GM23338 (cell line): ENCODE measurements at regions not wholly inside any gene's neighbourhood (a gene's known extent, or its start where the extent isn't known, plus 50 kb on each side); places are given as distances from the start of the nearest gene placed in this dataset.

ENCODE experiments used
- ATAC-seq: fragments of 200-7000 bp; cut with Tn5 transposase; 3 replicates; pipeline ENCODE4 v1.9.1; 2020
- DNase-seq: peaks from one replicate; pipeline ENCODE4 v3.0.0-alpha.2; 2015; ENCODE audit warnings: low spot score
- H2AFZ ChIP-seq: fragments of 200-600 bp; sonication (generic); 2 replicates; pipeline ENCODE4 v1.8.0; 2016; ENCODE audit warnings: antibody characterized with exemption, mild to moderate bottlenecking, moderate library complexity
- H3F3A ChIP-seq: fragments of 200-600 bp; sonication (generic); replicated peaks from 2 replicates; pipeline ENCODE4 v1.8.0; 2017; ENCODE audit warnings: antibody characterized with exemption, mixed run types, low read depth
- H3K27ac ChIP-seq: fragments of 200-600 bp; sonication (generic); 2 replicates; pipeline ENCODE4 v1.6.1; 2016; ENCODE audit warnings: low read depth
- H3K27me3 ChIP-seq: fragments of 200-600 bp; sonication (generic); 2 replicates; pipeline ENCODE4 v1.8.0; 2016; ENCODE audit warnings: mild to moderate bottlenecking, mixed run types, moderate library complexity; ENCODE audit not compliant: insufficient read depth
- H3K36me3 ChIP-seq: fragments of 200-600 bp; sonication (generic); 2 replicates; pipeline ENCODE4 v1.8.0; 2016; ENCODE audit warnings: mild to moderate bottlenecking; ENCODE audit not compliant: insufficient read depth
- H3K4me1 ChIP-seq: fragments of 200-600 bp; sonication (generic); 2 replicates; pipeline ENCODE4 v1.8.0; 2016; ENCODE audit warnings: mild to moderate bottlenecking, moderate library complexity; ENCODE audit not compliant: insufficient read depth
- H3K4me2 ChIP-seq: fragments of 200-600 bp; sonication (generic); 2 replicates; pipeline ENCODE4 v1.7.1; 2017; ENCODE audit warnings: mixed run types
- H3K4me3 ChIP-seq: fragments of 200-600 bp; sonication (generic); 2 replicates; pipeline ENCODE4 v1.6.1; 2016; ENCODE audit warnings: mixed run types
- H3K79me2 ChIP-seq: fragments of 200-600 bp; sonication (generic); replicated peaks from 2 replicates; pipeline ENCODE4 v1.8.0; 2017; ENCODE audit warnings: mild to moderate bottlenecking; ENCODE audit not compliant: insufficient read depth
- H3K9me2 ChIP-seq: fragments of 200-600 bp; sonication (generic); 2 replicates; pipeline ENCODE4 v1.8.0; 2017; ENCODE audit not compliant: insufficient read depth
- H4K20me1 ChIP-seq: fragments of 200-600 bp; sonication (generic); replicated peaks from 2 replicates; pipeline ENCODE4 v1.8.0; 2017; ENCODE audit warnings: mild to moderate bottlenecking; ENCODE audit not compliant: insufficient read depth
- H3K27ac Mint-ChIP-seq: 2 replicates; pipeline ENCODE4 v1.8.0; 2020; ENCODE audit warnings: inconsistent platforms, mild to moderate bottlenecking, moderate library complexity, mixed read lengths
- H3K27me3 Mint-ChIP-seq: 3 replicates; pipeline ENCODE4 v1.8.0; 2022; ENCODE audit warnings: low read depth, mild to moderate bottlenecking, moderate library complexity, mixed read lengths, inconsistent platforms; ENCODE audit not compliant: insufficient read depth, poor library complexity
- H3K36me3 Mint-ChIP-seq: 3 replicates; pipeline ENCODE4 v1.8.0; 2021; ENCODE audit warnings: low read depth, mild to moderate bottlenecking, inconsistent platforms, moderate library complexity, mixed read lengths
- H3K4me1 Mint-ChIP-seq: 3 replicates; pipeline ENCODE4 v1.8.0; 2020; ENCODE audit warnings: mild to moderate bottlenecking, inconsistent platforms, mixed read lengths
- H3K4me3 Mint-ChIP-seq: 3 replicates; pipeline ENCODE4 v1.8.0; 2021; ENCODE audit warnings: moderate library complexity, mild to moderate bottlenecking, inconsistent platforms, mixed read lengths
- H3K9me3 Mint-ChIP-seq: 3 replicates; pipeline ENCODE4 v1.8.0; 2020; ENCODE audit warnings: moderate library complexity, mild to moderate bottlenecking, inconsistent platforms, mixed read lengths
- CREB1 ChIP-seq: fragments of 250-450 bp; sonication (Bioruptor Pico); IDR thresholded peaks from 2 replicates; pipeline ENCODE4 v1.5.0; 2020; ENCODE audit warnings: low read depth, mild to moderate bottlenecking, moderate library complexity
- CTCF ChIP-seq, 2 experiments: fragments of 200-600 bp in 1 of 2; sonication (generic) in 1 of 2; conservative IDR thresholded peaks; 2 replicates each; pipeline versions ENCODE4 v1.5.1 to v1.6.1; 2016 to 2017; ENCODE audit warnings: antibody characterized with exemption in 2 of 2, low read depth in 2 of 2, mild to moderate bottlenecking in 2 of 2, moderate library complexity in 1 of 2
- ETS1 ChIP-seq: IDR thresholded peaks from 2 replicates; pipeline ENCODE4 v1.6.1; 2016; ENCODE audit warnings: antibody characterized with exemption
- EZH2 ChIP-seq: fragments of 200-600 bp; sonication (generic); IDR thresholded peaks from one replicate; pipeline ENCODE4 v1.8.0; 2017; ENCODE audit warnings: antibody characterized with exemption, mild to moderate bottlenecking, low read depth; ENCODE audit not compliant: unreplicated experiment
- EZH2phosphoT487 ChIP-seq: fragments of 200-600 bp; sonication (generic); IDR thresholded peaks from one replicate; pipeline ENCODE4 v1.8.1; 2018; ENCODE audit warnings: antibody characterized with exemption; ENCODE audit not compliant: unreplicated experiment
- JUNB ChIP-seq: IDR thresholded peaks from one replicate; pipeline ENCODE4 v1.6.1; 2016; ENCODE audit warnings: antibody characterized with exemption; ENCODE audit not compliant: unreplicated experiment
- NANOG ChIP-seq: IDR thresholded peaks from 2 replicates; pipeline ENCODE4 v1.6.1; 2016; ENCODE audit warnings: antibody characterized with exemption, borderline replicate concordance
- POLR2AphosphoS5 ChIP-seq: IDR thresholded peaks from 2 replicates; pipeline ENCODE4 v1.6.1; 2016; ENCODE audit warnings: antibody characterized with exemption, low read depth
- STAT1 ChIP-seq: IDR thresholded peaks from one replicate; pipeline ENCODE4 v1.6.1; 2016; ENCODE audit warnings: antibody characterized with exemption; ENCODE audit not compliant: unreplicated experiment
- ZNF114 ChIP-seq: fragments of 250-450 bp; sonication (Bioruptor Pico); IDR thresholded peaks from 2 replicates; pipeline ENCODE4 v1.5.0; 2020; ENCODE audit warnings: mild to moderate bottlenecking, moderate library complexity
- ZNF331 ChIP-seq: fragments of 250-450 bp; sonication (Bioruptor Pico); IDR thresholded peaks from 2 replicates; pipeline ENCODE4 v1.5.0; 2020; ENCODE audit warnings: low read depth, mild to moderate bottlenecking, moderate library complexity
- ZNF462 ChIP-seq: fragments of 250-450 bp; sonication (Bioruptor Pico); IDR thresholded peaks from 2 replicates; pipeline ENCODE4 v1.5.0; 2020; ENCODE audit warnings: mild to moderate bottlenecking, moderate library complexity
- TF ChIP-seq, protein P1 (sequence below): IDR thresholded peaks from one replicate; pipeline ENCODE4 v1.6.1; 2018; ENCODE audit warnings: antibody characterized with exemption; ENCODE audit not compliant: unreplicated experiment

GRCh38 chr6:9978480-9978879 is 436.4 kb downstream of the TFAP2A start:
- TF ChIP-seq JUNB (no peak), ZNF114 (CRISPR knock-in tag) (no peak), ZNF462 (CRISPR knock-in tag) (no peak), EZH2phosphoT487 (no peak), CTCF (conservative IDR thresholded peaks at IDR 0.05; ENCODE audit: low read depth in 2 of 2) (no peak), NANOG (no peak), POLR2AphosphoS5 (no peak), STAT1 (no peak), CREB1 (CRISPR knock-in tag) (no peak), ETS1 (no peak), ZNF331 (CRISPR knock-in tag) (no peak), EZH2 (no peak)
- TF ChIP-seq, protein P1, sequence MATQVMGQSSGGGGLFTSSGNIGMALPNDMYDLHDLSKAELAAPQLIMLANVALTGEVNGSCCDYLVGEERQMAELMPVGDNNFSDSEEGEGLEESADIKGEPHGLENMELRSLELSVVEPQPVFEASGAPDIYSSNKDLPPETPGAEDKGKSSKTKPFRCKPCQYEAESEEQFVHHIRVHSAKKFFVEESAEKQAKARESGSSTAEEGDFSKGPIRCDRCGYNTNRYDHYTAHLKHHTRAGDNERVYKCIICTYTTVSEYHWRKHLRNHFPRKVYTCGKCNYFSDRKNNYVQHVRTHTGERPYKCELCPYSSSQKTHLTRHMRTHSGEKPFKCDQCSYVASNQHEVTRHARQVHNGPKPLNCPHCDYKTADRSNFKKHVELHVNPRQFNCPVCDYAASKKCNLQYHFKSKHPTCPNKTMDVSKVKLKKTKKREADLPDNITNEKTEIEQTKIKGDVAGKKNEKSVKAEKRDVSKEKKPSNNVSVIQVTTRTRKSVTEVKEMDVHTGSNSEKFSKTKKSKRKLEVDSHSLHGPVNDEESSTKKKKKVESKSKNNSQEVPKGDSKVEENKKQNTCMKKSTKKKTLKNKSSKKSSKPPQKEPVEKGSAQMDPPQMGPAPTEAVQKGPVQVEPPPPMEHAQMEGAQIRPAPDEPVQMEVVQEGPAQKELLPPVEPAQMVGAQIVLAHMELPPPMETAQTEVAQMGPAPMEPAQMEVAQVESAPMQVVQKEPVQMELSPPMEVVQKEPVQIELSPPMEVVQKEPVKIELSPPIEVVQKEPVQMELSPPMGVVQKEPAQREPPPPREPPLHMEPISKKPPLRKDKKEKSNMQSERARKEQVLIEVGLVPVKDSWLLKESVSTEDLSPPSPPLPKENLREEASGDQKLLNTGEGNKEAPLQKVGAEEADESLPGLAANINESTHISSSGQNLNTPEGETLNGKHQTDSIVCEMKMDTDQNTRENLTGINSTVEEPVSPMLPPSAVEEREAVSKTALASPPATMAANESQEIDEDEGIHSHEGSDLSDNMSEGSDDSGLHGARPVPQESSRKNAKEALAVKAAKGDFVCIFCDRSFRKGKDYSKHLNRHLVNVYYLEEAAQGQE = no peak
- peaks cover 6% of the 10 kb centered on the region for H3K9me2 ChIP-seq
- Mint-ChIP-seq H3K27me3 (no peaks in the 10 kb centered on the region), H3K9me3 (no peaks in the 10 kb centered on the region; the same call in 1 of the 3 replicates), H3K4me1 (peaks cover 2% of the 10 kb centered on the region; the same call in 2 of the 3 replicates), H3K27ac (no peak overlapping the region), H3K4me3 (no peak overlapping the region), H3K36me3 (no peaks in the 10 kb centered on the region)
- ATAC-seq = no peak
- peak overlapping the region; percentile 70; the same call in 1 of the 2 replicates for H2AFZ ChIP-seq
- H3K4me1 ChIP-seq = no peaks in the 10 kb centered on the region
- H3K4me2 ChIP-seq = no peak overlapping the region
- no peaks in the 10 kb centered on the region for H4K20me1 ChIP-seq
- no peak for DNase-seq
- H3F3A ChIP-seq = no peaks in the 10 kb centered on the region
- no peak overlapping the region for H3K4me3 ChIP-seq
- no peaks in the 10 kb centered on the region for H3K27me3 ChIP-seq
- H3K27ac ChIP-seq = no peak overlapping the region
- H3K36me3 ChIP-seq = no peaks in the 10 kb centered on the region
- no peaks in the 10 kb centered on the region for H3K79me2 ChIP-seq
